ENCODE measurements at regions not wholly inside any gene's neighbourhood (a gene's known extent, or its start where the extent isn't known, plus 50 kb on each side); places are given as distances from the start of the nearest gene placed in this dataset.

DNA sequence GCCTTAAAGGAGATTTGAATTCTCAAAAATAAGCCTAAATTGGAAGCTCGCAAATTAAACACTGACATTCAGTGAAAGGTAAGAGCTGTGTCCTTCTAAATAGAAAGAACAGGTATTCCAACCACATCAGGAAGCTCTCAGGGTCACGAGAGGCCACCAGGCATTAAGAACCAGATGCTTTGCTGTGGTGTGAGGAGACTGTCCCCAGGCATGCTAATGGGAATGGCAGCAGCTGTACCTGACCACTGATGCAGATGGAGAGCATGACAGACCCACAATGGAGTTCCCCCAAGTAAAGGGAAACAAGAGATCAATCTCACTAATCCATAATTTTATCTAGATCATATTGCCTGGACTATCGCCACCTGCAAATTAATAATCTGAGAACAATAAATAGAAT is 658.9 kb upstream of the NOX3 start:
- no peak for TF ChIP-seq CTCF (IDR thresholded peaks at IDR 0.05)
- no peak for TF ChIP-seq EP300 (IDR thresholded peaks at IDR 0.05)
- TF ChIP-seq POLR2AphosphoS5 (IDR thresholded peaks at IDR 0.05): no peak
- TF ChIP-seq POLR2A (IDR thresholded peaks at IDR 0.05): no peak

All from suprapubic skin (tissue), 4 donors.